T-helper 1 cell treated with Interleukin-12 subunit alpha and Interleukin-12 subunit beta and Interleukin-4 antibody, amounts not matched to agents 30 μg/mL and 1 μg/mL, for 36 hours (primary cell): ENCODE measurements at regions not wholly inside any gene's neighbourhood (a gene's known extent, or its start where the extent isn't known, plus 50 kb on each side); places are given as distances from the start of the nearest gene placed in this dataset.

ENCODE experiments used
- H3K27ac Mint-ChIP-seq: one replicate; pipeline ENCODE4 v1.8.0; 2021; ENCODE audit warnings: mild to moderate bottlenecking, mixed read lengths
- H3K27me3 Mint-ChIP-seq: one replicate; pipeline ENCODE4 v1.8.0; 2021; ENCODE audit warnings: low read depth, mixed read lengths
- H3K36me3 Mint-ChIP-seq: one replicate; pipeline ENCODE4 v1.8.0; 2021; ENCODE audit warnings: low read depth, mixed read lengths
- H3K4me1 Mint-ChIP-seq: one replicate; pipeline ENCODE4 v1.8.0; 2021; ENCODE audit warnings: low read depth, mixed read lengths
- H3K4me3 Mint-ChIP-seq: one replicate; pipeline ENCODE4 v1.8.0; 2021; ENCODE audit warnings: mild to moderate bottlenecking, moderate library complexity, mixed read lengths
- H3K9me3 Mint-ChIP-seq: one replicate; pipeline ENCODE4 v1.8.0; 2021; ENCODE audit warnings: mixed read lengths

- no peak overlapping the region for H3K4me3 Mint-ChIP-seq
- H3K27me3 Mint-ChIP-seq = peaks cover 5% of the 10 kb centered on the region
- no peaks in the 10 kb centered on the region for H3K9me3 Mint-ChIP-seq
- no peaks in the 10 kb centered on the region for H3K36me3 Mint-ChIP-seq
- H3K27ac Mint-ChIP-seq = no peak overlapping the region
- H3K4me1 Mint-ChIP-seq = no peaks in the 10 kb centered on the region
Measured at GRCh38 chr13:112244495-112245177, 131.5 kb upstream of the SPACA7 start.

DNA sequence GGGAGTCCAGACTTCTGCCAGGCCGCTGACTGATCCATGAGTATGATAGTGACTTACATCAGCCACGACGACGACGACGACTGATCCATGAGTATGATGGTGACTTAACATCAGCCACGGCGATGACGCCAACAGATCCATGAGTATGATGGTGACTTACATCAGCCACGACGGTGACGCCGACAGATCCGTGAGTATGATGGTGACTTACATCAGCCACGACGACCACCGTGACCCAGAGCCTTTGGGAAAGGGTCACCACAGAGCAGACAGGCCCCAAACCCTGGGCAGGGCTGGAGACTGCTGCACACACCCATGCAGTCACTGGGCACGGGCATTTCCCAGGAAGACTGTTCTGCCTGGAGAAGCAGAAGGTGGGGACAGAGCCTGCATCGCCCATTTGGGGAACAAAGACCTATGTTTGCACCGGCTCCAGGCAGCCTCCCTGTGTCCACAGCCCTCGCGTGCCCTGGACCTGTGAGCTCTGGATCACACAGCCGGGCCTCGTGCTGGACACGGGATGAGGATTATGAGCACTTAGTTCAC is 130.9 kb upstream of the SPACA7 start:
- Mint-ChIP-seq H3K27me3 (peaks cover 5% of the 10 kb centered on the region), H3K27ac (no peak overlapping the region), H3K4me1 (no peaks in the 10 kb centered on the region), H3K4me3 (no peak overlapping the region), H3K36me3 (no peaks in the 10 kb centered on the region), H3K9me3 (no peaks in the 10 kb centered on the region)

DNA sequence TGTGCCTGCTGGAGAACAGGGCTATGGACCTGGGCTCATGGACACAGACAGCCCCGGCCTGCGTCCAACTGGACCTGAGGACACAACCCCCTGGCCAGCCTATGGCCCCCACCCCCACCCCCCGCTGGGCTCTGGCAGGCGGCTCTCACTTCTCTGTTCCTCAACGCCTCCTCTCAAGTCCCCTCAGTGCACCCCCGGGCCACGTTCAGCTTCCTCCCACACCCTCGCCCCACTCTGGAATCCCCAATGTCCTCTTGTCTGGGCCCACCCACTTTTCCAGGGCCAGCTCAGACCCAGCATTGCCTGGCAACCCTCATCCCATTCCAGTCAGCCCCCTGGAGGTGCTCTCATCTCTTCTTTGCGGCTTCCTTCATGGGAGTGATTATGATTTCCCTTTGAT is 130.2 kb upstream of the SPACA7 start:
- H3K36me3 Mint-ChIP-seq = no peaks in the 10 kb centered on the region
- peaks cover 5% of the 10 kb centered on the region for H3K27me3 Mint-ChIP-seq

DNA sequence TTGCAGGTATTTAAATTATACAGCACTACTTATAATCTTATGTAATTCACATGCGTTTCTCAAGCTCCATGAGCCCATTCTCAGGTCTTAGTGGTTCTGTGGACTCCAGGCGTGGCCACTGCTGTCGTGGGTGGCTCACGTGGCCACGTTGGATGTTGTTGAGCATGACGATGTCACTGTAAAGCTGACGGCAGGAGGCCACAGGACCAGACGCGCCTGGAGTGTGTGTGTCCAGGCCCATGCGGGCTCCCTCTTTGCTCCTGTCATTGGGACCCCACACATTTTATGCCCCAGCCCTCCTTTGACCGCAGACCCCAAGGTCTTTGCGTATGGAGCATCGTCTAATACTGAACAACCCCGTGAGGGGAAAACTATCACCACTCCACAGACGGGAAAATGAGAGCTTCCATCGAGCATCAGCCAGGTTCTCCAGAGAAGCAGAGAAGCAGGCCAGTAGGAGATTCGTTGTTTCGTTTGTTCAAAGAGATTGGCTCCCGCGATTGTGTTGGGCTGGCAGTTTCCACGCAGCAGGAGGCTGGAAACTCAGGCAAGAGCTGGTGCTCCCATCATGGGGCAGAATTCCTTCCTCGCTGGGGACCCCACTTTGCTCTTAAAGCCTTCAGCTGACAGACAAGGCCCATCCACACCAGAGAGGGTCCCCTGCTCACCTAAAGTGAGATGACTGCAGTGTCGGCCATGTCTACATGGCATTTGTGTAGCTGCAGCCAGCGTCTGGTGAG is 129.3 kb upstream of the SPACA7 start:
- no peaks in the 10 kb centered on the region for H3K36me3 Mint-ChIP-seq
- H3K9me3 Mint-ChIP-seq = no peaks in the 10 kb centered on the region
- H3K27ac Mint-ChIP-seq = no peak overlapping the region
- H3K4me1 Mint-ChIP-seq = no peaks in the 10 kb centered on the region
- H3K4me3 Mint-ChIP-seq = no peak overlapping the region
- H3K27me3 Mint-ChIP-seq = no peaks in the 10 kb centered on the region

More for the DNA sequence above, 130.2 kb upstream of the SPACA7 start:
- H3K9me3 Mint-ChIP-seq = no peaks in the 10 kb centered on the region
- no peak overlapping the region for H3K27ac Mint-ChIP-seq
- H3K4me3 Mint-ChIP-seq = no peak overlapping the region
- H3K4me1 Mint-ChIP-seq = no peaks in the 10 kb centered on the region

DNA sequence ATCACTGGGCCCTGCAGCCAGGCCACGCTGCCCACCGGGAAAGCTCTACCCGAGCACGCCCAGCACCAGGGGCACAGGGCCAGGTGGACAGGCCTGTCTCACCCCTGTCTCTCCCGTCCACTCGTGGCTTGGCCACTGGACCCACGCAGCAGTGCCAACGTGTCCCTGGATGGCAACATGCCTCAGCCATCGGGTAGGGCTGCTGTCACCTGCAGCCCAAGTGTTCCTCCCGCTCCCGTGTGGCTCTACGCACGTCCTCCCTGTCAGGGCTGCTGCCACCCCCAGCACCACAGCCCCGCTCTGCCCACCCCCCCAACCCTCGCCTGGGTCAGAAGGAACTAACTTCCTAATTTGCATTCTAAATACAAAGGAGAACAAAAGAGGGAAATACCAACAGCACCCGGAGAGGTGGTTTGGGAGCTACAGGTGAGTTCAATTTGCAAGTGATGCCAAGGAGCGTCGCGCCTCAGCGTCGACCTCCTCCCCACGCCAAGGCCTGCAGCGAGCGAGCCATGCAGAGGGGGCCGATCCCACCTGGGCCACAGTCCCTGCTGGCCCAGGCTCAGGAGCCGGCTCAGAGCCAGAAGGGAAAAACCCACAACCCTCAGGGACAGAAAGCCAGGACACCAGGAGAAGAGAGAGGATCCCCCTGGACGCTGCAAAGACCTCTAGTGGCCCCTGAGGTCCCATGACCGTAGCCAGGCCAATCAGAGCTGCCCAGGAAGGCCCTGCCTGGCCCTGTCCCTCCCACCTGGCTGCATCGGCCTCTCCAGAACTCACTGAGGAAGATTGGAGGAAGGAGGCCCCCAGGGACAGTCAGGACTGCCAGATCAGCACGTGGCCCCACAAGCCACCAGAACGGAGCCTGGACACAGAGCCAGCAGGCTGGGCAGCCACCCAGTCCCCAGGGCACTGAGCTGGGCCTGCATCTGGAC is 128.4 kb upstream of the SPACA7 start:
- no peaks in the 10 kb centered on the region for H3K9me3 Mint-ChIP-seq
- H3K4me1 Mint-ChIP-seq = no peaks in the 10 kb centered on the region
- H3K27me3 Mint-ChIP-seq = no peaks in the 10 kb centered on the region
- H3K4me3 Mint-ChIP-seq = no peak overlapping the region
- H3K36me3 Mint-ChIP-seq = no peaks in the 10 kb centered on the region
- H3K27ac Mint-ChIP-seq = no peak overlapping the region

GRCh38 chr13:112248406-112248760 is 127.8 kb upstream of the SPACA7 start:
- no peaks in the 10 kb centered on the region for H3K9me3 Mint-ChIP-seq
- H3K27ac Mint-ChIP-seq = no peak overlapping the region
- no peaks in the 10 kb centered on the region for H3K4me1 Mint-ChIP-seq
- no peaks in the 10 kb centered on the region for H3K27me3 Mint-ChIP-seq
- no peaks in the 10 kb centered on the region for H3K36me3 Mint-ChIP-seq
- no peak overlapping the region for H3K4me3 Mint-ChIP-seq

- no peak overlapping the region for H3K27ac Mint-ChIP-seq
- no peaks in the 10 kb centered on the region for H3K9me3 Mint-ChIP-seq
- no peaks in the 10 kb centered on the region for H3K27me3 Mint-ChIP-seq
- no peak overlapping the region for H3K4me3 Mint-ChIP-seq
- H3K4me1 Mint-ChIP-seq = no peaks in the 10 kb centered on the region
- H3K36me3 Mint-ChIP-seq = no peaks in the 10 kb centered on the region
Measured at GRCh38 chr13:112248862-112249592, 127.1 kb upstream of the SPACA7 start.

DNA sequence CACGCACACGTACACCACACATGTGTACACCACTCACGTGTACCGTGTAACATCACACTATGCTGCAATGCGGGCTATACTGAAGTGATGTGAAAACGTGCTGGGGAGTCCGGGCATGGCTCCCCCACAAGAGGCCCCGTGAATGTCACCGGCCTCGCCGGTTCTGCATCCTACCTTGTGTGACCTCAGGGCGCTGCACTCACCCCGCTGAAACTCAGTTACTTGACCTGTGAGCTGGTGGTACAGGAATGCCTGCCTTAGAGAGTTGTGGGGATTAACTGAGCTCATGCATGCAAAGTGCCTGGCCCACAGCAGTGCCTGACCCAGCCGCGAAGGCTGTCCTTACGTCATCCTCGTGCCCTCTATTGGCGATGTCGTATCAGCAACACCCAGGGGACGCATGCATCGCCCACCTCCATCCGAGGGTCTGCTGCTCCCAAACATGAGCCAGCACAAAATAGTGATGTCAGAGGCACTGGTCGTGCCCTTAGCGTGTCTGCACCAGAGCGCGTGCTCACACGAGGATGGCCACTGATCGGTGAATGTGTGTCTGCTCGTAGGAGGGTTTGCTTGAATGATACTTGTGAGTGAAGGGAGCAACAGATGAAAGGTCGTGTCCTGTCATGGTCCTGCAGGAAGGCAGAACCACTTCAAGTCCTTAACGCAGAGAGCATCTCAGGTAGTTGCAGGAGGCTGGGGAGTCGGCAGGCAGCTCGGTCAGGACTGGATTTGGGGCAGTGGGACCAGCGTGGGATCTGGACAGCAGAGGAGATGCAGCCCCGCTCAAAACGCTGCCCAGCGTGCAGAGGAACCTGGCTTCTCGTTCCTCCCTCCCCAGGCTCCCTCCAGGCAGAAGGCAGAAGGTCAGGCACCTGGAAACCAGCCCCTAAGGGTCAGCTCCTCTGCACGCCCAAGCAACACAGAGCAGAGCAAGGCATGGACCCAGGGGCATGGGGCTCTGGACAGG is 126.2 kb upstream of the SPACA7 start:
- H3K36me3 Mint-ChIP-seq = no peaks in the 10 kb centered on the region
- H3K27me3 Mint-ChIP-seq = no peaks in the 10 kb centered on the region
- H3K9me3 Mint-ChIP-seq = no peaks in the 10 kb centered on the region
- no peaks in the 10 kb centered on the region for H3K4me1 Mint-ChIP-seq
- no peak overlapping the region for H3K27ac Mint-ChIP-seq
- H3K4me3 Mint-ChIP-seq = no peak overlapping the region

DNA sequence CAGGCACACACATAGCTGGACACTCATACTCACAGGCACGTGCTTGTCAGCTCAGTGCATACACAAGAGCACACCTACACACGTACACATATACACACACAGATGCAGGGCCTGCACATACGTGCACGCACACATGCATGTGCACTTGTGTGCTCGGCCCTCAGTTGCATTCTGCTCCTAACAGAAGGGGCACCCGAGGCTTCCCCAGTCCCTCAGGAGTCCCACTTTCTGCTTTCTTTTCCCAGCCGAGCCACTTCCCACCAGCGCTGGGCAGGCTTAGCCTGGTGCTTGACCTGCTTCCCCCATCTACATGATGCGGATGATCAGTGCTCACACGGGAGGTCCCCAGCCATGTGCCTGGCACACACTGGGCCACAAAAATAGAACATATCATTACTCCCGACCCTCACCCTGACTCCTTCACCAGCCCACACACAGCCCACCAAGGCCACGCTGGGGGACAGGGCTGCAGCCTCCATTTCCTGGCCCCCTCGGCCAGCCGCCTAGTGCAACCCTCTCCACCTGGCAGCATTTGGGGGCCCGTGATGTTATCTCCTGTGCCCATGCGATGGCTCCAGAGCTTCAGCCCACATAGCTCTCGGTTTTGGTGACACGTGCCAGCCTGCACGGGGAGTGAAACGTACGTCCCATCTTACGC is 125.2 kb upstream of the SPACA7 start:
- H3K4me1 Mint-ChIP-seq = no peaks in the 10 kb centered on the region
- no peaks in the 10 kb centered on the region for H3K9me3 Mint-ChIP-seq

GRCh38 chr13:112251930-112252585 is 124.1 kb upstream of the SPACA7 start:
- H3K36me3 Mint-ChIP-seq = no peaks in the 10 kb centered on the region
- no peaks in the 10 kb centered on the region for H3K4me1 Mint-ChIP-seq
- H3K27ac Mint-ChIP-seq = no peak overlapping the region
- no peaks in the 10 kb centered on the region for H3K9me3 Mint-ChIP-seq
- no peak overlapping the region for H3K4me3 Mint-ChIP-seq
- no peaks in the 10 kb centered on the region for H3K27me3 Mint-ChIP-seq

More for the DNA sequence above, 125.2 kb upstream of the SPACA7 start:
- no peaks in the 10 kb centered on the region for H3K27me3 Mint-ChIP-seq
- H3K4me3 Mint-ChIP-seq = no peak overlapping the region
- no peaks in the 10 kb centered on the region for H3K36me3 Mint-ChIP-seq
- H3K27ac Mint-ChIP-seq = no peak overlapping the region

DNA sequence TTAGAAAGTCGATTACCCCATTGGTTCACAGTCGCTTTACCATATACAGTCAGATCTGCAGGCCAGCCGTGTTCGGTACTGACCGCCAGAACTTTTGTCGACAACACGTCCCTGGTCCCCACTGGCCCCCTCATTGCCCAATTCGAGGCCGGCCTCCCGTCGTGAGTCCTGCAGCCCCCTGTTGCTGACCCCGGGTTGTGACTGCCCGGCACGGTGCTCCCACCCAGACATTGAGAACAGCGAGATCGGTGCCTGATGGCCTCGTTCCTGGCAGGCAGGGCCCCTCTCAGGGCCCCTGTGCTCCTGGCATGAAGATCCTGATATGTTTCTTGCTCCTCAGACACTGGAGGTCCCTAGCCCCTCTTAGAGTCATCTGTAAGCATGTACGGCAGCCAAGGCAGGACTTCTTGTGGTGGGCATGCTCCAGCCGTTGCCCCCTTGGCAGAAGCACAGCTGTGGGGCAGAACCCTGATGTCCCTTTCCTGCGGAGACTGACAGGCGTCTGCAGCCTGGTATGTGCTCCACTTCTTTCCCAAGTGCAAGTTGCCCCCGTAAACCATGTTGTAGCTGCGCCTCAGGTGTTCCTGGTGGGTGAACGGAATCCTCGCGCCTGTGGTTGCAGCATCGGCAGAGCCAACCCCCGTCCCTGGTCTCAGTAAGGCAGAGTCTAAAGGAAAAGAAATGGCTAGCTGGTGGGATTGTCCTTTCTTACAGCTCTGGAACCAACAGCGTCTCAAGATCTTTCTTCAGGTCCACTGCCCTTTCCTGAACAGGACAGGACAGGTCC is 123.2 kb upstream of the SPACA7 start:
- Mint-ChIP-seq H3K9me3 (no peaks in the 10 kb centered on the region), H3K27me3 (no peaks in the 10 kb centered on the region), H3K4me1 (no peaks in the 10 kb centered on the region), H3K4me3 (no peak overlapping the region), H3K36me3 (no peaks in the 10 kb centered on the region), H3K27ac (no peak overlapping the region)

DNA sequence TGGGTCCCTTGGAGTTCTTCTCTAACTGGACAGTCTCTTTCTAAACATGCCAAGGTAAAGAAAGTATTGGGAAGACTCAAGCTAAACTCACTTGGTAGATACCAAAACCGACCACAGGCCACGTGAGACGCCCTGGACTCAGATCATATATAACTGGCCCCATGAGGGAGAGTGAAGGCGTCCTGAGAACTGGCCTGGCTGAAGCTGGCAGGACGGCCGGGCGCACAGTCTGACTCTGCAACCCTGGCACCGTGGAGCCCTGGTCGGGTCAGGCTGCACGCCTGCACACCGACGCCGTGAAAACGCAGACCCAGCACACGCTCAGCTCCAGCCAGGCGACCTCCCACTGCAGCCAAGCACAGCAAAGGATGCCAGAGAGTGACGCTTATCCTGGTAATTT is 122.5 kb upstream of the SPACA7 start:
- Mint-ChIP-seq H3K4me3 (no peak overlapping the region), H3K9me3 (no peaks in the 10 kb centered on the region), H3K27me3 (no peaks in the 10 kb centered on the region), H3K36me3 (no peaks in the 10 kb centered on the region), H3K27ac (no peak overlapping the region), H3K4me1 (no peaks in the 10 kb centered on the region)
